Neural progenitor cell (in vitro differentiated cells): ENCODE measurements at regions not wholly inside any gene's neighbourhood (a gene's known extent, or its start where the extent isn't known, plus 50 kb on each side); places are given as distances from the start of the nearest gene placed in this dataset.
"Not testable (repeated sequence)": the region's sequence is repeated elsewhere in the genome, so short reads cannot be mapped to it uniquely, and the experiment has no call there.

Experiments used
- DNase-seq: peaks from one replicate; pipeline ENCODE4 v3.0.0-alpha.2; 2016; ENCODE audit warnings: low spot score
- H2AFZ ChIP-seq: fragments of 200-600 bp; sonication (generic); replicated peaks from 2 replicates; pipeline ENCODE4 v1.6.1; 2016; ENCODE audit warnings: antibody characterized with exemption
- H3F3A ChIP-seq: fragments of 200-600 bp; sonication (generic); 2 replicates; pipeline ENCODE4 v1.6.1; 2016; ENCODE audit warnings: antibody characterized with exemption, low read depth
- H3K27ac ChIP-seq: fragments of 200-600 bp; sonication (generic); 2 replicates; pipeline ENCODE4 v1.5.1; 2016; ENCODE audit warnings: mild to moderate bottlenecking
- H3K27me3 ChIP-seq: fragments of 200-600 bp; sonication (generic); 2 replicates; pipeline ENCODE4 v1.6.1; 2016; ENCODE audit warnings: mild to moderate bottlenecking, moderate library complexity
- H3K36me3 ChIP-seq: fragments of 200-600 bp; sonication (generic); 2 replicates; pipeline ENCODE4 v1.5.1; 2016
- H3K4me1 ChIP-seq: fragments of 200-600 bp; sonication (generic); 2 replicates; pipeline ENCODE4 v1.6.1; 2016; ENCODE audit warnings: mixed run types
- H3K4me2 ChIP-seq: fragments of 200-600 bp; sonication (generic); 2 replicates; pipeline ENCODE4 v1.6.1; 2016
- H3K4me3 ChIP-seq: fragments of 200-600 bp; sonication (generic); 2 replicates; pipeline ENCODE4 v1.5.1; 2016
- H3K79me2 ChIP-seq: fragments of 200-600 bp; sonication (generic); 2 replicates; pipeline ENCODE4 v1.6.1; 2016; ENCODE audit warnings: low read depth
- H3K9ac ChIP-seq: fragments of 200-600 bp; sonication (generic); 2 replicates; pipeline ENCODE4 v1.6.1; 2016
- H3K9me3 ChIP-seq: fragments of 200-600 bp; sonication (generic); 2 replicates; pipeline ENCODE4 v1.5.1; 2016; ENCODE audit warnings: low read depth
- H4K20me1 ChIP-seq: fragments of 200-600 bp; sonication (generic); 2 replicates; pipeline ENCODE4 v1.6.1; 2016; ENCODE audit warnings: low read depth
- H3K27ac Mint-ChIP-seq: 3 replicates; pipeline ENCODE4 v1.8.0; 2021; ENCODE audit warnings: mixed read lengths
- H3K27me3 Mint-ChIP-seq: 2 replicates; pipeline ENCODE4 v1.8.0; 2022; ENCODE audit warnings: low read depth, mild to moderate bottlenecking, inconsistent platforms, moderate library complexity, mixed read lengths; ENCODE audit not compliant: insufficient read depth
- H3K36me3 Mint-ChIP-seq: 3 replicates; pipeline ENCODE4 v1.8.0; 2021; ENCODE audit warnings: mixed read lengths
- H3K4me1 Mint-ChIP-seq: 3 replicates; pipeline ENCODE4 v1.8.0; 2021; ENCODE audit warnings: mixed read lengths
- H3K4me3 Mint-ChIP-seq: 3 replicates; pipeline ENCODE4 v1.8.0; 2021; ENCODE audit warnings: mild to moderate bottlenecking, moderate library complexity, mixed read lengths
- H3K9me3 Mint-ChIP-seq: 3 replicates; pipeline ENCODE4 v1.8.0; 2020; ENCODE audit warnings: mixed read lengths
- EZH2 ChIP-seq: fragments of 200-600 bp; sonication (generic); IDR thresholded peaks from 2 replicates; pipeline ENCODE4 v1.6.1; 2017; ENCODE audit warnings: antibody characterized with exemption, mild to moderate bottlenecking, moderate library complexity
- EZH2phosphoT487 ChIP-seq: fragments of 200-600 bp; sonication (generic); IDR thresholded peaks from 2 replicates; pipeline ENCODE4 v1.6.1; 2017; ENCODE audit warnings: antibody characterized with exemption
- TF ChIP-seq, protein P1 (sequence below): fragments of 200-600 bp; sonication (generic); IDR thresholded peaks from 2 replicates; pipeline ENCODE4 v1.5.1; 2017; ENCODE audit warnings: antibody characterized with exemption, mild to moderate bottlenecking

DNA sequence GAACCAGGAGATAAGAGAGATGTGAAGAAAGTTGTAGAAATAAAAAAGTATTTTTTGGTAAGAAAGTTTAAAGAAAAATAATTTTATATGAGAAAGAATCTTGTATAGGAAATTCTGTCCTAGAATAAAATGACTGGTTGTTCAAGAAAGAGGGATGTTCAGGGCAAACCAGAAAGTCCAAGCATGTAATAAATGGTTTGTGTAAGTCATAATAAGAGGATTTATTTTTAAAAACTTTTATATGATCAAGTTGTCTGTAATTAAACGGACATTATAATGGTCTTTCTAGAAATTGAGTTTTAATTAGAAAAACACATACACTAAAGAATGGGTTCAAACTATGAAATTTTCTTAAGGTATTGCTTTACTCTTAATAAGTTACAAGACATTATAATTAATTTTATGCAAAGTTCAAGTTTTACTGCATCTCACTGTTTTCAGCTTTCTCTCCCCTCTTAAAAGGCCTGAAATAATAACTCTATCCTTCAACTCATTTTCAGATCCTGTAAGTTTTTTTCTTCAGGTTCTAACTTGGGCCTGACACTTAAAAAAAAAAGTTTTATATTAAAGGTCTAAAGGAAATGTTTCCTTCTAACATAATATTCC lies 56.1 kb upstream of the ZNF300 start:
- no peak overlapping the region for H3K4me3 ChIP-seq
- peaks cover 30% of the 10 kb centered on the region for H3K9me3 ChIP-seq
- TF ChIP-seq EZH2phosphoT487 (no peak), EZH2 (no peak)
- TF ChIP-seq, protein P1, sequence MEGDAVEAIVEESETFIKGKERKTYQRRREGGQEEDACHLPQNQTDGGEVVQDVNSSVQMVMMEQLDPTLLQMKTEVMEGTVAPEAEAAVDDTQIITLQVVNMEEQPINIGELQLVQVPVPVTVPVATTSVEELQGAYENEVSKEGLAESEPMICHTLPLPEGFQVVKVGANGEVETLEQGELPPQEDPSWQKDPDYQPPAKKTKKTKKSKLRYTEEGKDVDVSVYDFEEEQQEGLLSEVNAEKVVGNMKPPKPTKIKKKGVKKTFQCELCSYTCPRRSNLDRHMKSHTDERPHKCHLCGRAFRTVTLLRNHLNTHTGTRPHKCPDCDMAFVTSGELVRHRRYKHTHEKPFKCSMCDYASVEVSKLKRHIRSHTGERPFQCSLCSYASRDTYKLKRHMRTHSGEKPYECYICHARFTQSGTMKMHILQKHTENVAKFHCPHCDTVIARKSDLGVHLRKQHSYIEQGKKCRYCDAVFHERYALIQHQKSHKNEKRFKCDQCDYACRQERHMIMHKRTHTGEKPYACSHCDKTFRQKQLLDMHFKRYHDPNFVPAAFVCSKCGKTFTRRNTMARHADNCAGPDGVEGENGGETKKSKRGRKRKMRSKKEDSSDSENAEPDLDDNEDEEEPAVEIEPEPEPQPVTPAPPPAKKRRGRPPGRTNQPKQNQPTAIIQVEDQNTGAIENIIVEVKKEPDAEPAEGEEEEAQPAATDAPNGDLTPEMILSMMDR, result no peak
- H3K4me1 ChIP-seq, result no peaks in the 10 kb centered on the region
- no peak overlapping the region for H3K9ac ChIP-seq
- H3K36me3 ChIP-seq, result no peaks in the 10 kb centered on the region
- Mint-ChIP-seq H3K36me3 (no peaks in the 10 kb centered on the region), H3K4me1 (no peaks in the 10 kb centered on the region), H3K9me3 (peaks cover 31% of the 10 kb centered on the region), H3K27ac (no peak overlapping the region), H3K4me3 (no peak overlapping the region), H3K27me3 (peaks cover 2% of the 10 kb centered on the region)
- no peaks in the 10 kb centered on the region for H3K79me2 ChIP-seq
- no peaks in the 10 kb centered on the region for H3K27me3 ChIP-seq
- no peaks in the 10 kb centered on the region for H4K20me1 ChIP-seq
- no peak overlapping the region for H3K27ac ChIP-seq
- no peaks in the 10 kb centered on the region for H3F3A ChIP-seq
- no peak overlapping the region for H2AFZ ChIP-seq
- no peak overlapping the region for H3K4me2 ChIP-seq
- peak; percentile 32 for DNase-seq

DNA sequence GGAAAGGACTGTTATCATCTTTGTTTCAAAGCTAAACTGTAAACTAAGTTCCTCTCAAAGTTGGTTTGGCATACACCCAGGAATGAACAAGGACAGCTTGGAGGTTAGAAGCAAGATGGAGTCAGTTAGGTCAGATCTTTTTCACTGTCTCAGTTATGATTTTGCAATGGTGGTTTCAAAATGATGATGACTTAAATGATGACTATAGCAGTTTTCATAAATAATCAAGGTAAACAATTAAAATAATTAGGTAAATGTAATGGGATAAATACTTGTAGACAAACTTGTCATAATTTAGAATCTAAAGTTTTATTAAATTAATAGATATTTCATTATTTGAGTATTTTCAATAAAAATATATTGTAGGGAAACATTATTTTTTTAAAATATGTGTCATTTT lies 55.5 kb upstream of the ZNF300 start:
- H4K20me1 ChIP-seq, DNase-seq, H3K27ac ChIP-seq, H2AFZ ChIP-seq, H3F3A ChIP-seq, H3K9ac ChIP-seq, H3K4me2 ChIP-seq, H3K27me3 Mint-ChIP-seq, H3K36me3 ChIP-seq, H3K36me3 Mint-ChIP-seq, H3K4me1 Mint-ChIP-seq, H3K4me1 ChIP-seq, H3K4me3 Mint-ChIP-seq, H3K27me3 ChIP-seq, H3K27ac Mint-ChIP-seq, H3K79me2 ChIP-seq, H3K4me3 ChIP-seq: not testable (repeated sequence)
- peaks cover 33% of the 10 kb centered on the region for H3K9me3 ChIP-seq
- H3K9me3 Mint-ChIP-seq, result peaks cover 37% of the 10 kb centered on the region
